CD4-positive, alpha-beta T cell treated with Interleukin-4 for 4 hours (primary cell): ENCODE measurements at regions not wholly inside any gene's neighbourhood (a gene's known extent, or its start where the extent isn't known, plus 50 kb on each side); places are given as distances from the start of the nearest gene placed in this dataset.
"Not testable (repeated sequence)": the region's sequence is repeated elsewhere in the genome, so short reads cannot be mapped to it uniquely, and the experiment has no call there.

Experiments used
- DNase-seq: peaks from one replicate; pipeline ENCODE4 v3.0.0-alpha.2; 2020

GRCh38 chr2:60355849-60356261, 197.6 kb downstream of the BCL11A start:
- DNase-seq, result no peak

DNA sequence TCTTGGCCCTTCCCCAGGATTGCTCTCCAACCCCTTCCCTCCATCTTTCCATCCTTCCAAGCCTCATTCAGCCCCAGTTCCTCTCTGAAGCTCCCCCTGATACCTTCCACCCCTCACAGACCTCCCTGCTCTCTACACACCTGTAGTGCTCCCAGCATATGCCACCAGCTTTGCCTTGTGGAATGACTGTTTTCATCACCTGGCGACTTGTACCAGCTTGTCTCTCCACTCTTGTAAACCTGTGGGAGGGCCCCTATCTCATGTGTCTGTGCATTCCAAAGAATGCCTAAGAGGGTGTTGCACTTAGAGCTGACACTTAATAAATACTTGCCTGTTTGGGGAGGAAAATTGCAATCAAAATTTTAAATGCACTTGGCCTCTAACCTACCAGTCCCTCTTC, 198.7 kb downstream of the BCL11A start:
- DNase-seq, result no peak

DNA sequence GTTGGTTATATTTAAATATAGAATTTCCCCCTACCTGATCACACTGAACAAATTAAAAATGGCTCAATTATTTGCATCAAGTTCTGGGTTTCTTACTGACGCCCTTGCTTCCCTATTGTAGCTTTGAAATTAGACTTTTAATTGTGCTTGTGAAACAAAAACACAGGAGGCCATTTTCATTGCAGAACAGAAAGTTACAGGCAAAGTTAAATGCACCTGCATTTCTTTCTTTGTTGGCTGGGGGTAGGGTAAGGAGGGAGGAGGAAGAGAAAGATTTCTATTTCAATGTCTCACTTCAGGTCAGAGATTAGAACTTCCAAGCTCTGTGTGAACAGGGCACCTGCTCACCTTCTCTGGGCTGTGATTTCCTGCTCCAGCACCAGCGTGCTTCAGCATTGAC, 199.6 kb downstream of the BCL11A start:
- DNase-seq, result no peak

- DNase-seq, result no peak
Measured at GRCh38 chr2:60353406-60353800, 200.1 kb downstream of the BCL11A start.

DNA sequence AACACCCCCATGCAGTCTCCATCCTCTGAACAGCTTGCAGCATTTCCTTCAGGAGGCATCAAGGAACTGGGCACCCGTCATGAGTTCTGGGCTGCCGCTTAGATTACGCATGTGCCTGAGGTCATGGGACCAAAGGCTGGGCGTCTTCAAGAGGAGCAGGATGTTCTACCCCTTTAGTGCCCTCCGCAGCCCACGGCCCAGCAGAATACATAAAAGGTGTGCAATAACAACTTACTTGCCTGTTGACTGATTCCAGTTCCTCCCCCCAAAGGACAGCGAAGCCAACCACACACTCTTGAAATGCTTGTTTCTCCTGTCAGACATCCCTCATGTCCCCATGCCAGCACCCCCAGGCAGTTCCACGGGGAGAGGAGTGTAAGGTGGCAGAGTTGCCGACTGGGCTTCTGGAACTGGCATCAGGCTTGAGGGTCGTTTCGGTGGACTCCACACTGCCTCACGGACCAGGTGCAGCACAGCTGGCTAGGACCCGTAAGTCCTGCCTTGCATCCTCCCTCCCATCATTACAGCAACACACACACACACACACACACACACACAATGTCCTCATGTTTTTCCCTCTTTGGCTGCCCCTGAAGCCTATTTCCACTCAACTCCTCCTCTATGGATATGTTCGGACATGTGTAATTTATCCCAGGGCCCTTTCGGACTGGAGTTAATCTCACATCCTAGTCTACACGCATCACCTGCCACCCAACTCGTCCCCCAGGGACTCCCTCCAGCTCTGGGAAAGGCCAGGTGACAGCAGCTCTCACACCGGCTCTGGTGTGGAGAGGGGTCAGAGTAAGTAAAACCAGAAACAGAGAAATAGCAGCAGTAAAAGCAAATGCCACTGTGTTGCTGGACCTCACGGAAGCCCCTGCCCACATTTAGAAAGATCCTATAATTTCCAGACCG, 200.7 kb downstream of the BCL11A start:
- DNase-seq, result no peak

- no peak for DNase-seq
Measured at GRCh38 chr2:60351802-60352201, 201.7 kb downstream of the BCL11A start.

- DNase-seq, result no peak
Measured at GRCh38 chr2:60351321-60351720, 202.1 kb downstream of the BCL11A start.

DNA sequence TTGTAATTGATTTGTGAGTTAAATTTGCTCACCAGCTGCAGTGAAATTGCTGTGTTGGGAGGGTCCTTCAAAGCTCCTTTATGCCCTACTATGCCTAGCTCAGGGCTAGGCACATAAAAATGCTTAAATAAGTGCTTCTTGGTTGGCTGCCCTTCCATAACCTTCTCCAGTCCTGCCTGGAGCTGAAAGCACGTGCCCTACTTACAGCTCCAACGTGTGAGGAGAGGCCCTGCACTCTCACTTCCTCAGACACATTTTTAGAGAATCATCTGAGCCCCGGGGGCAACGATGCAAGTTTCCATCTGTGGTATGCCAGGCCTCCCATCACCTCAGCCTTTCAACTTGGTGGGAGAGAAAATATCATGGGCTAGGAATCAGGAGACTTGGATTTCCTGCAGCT, 202.7 kb downstream of the BCL11A start:
- no peak for DNase-seq

DNA sequence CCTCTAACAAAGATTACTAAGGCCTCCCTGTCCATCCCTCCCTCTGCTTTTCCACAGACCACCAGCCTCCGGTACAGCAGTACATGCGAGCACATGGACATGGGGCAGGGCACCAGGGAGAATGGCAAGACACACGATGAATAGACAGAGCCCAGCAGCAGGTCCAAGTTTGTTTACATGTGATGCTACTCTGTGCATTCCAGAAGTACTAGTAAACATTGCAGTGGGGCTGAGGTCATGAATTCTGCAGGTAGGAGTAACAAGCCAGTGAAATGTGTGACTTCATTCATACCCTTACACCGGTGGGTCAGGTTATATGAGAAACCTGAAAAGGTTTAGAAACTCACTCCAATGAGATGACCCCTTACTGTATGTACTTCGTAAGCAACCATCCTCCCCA, 205.7 kb downstream of the BCL11A start:
- no peak for DNase-seq

GRCh38 chr2:60342491-60342890, 211.0 kb downstream of the BCL11A start:
- not testable (repeated sequence) for DNase-seq

DNA sequence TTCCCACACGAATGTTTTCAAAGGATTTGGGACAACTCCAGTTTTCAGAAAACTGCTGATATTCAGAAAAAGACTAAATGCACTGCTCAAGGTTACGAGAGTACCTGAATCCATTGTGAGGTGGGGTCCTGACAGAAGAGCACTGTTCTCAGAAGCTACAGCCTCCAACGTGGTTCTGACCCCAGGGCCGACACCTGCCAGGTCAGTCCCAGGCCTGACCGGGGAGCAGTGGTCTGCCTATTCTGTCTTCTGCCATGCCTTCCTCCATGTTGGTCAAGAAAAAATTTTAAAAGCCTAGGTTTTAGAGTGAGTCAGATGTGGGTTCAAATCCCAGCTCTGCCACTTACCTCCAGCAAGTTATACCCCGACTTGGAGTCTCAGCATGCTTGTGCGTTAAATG, 212.3 kb downstream of the BCL11A start:
- DNase-seq, result no peak

DNA sequence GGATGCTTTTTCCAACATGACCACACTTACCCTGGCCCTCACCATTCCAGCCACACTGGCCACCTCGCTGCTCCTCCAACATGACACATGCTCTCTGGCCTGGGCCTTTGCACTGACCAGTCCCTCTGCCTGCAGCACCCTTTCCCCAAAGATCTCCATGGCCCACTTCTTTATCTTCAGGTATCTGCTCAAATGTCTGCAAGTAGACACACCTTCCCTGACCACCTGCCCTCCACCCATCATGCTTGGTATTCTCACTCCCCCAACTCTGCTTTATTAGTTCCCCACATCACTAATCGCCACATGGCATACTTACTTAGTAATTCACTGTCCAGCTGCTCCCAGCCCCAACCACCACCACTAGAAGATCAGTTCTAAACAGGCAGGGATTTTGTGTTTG, 214.2 kb downstream of the BCL11A start:
- DNase-seq, result no peak

GRCh38 chr2:60337142-60337497, 216.3 kb downstream of the BCL11A start:
- peak; percentile 7 for DNase-seq

- no peak for DNase-seq
Measured at GRCh38 chr2:60336442-60337141, 216.9 kb downstream of the BCL11A start.

- no peak for DNase-seq
Measured at GRCh38 chr2:60335533-60336237, 217.8 kb downstream of the BCL11A start.

DNA sequence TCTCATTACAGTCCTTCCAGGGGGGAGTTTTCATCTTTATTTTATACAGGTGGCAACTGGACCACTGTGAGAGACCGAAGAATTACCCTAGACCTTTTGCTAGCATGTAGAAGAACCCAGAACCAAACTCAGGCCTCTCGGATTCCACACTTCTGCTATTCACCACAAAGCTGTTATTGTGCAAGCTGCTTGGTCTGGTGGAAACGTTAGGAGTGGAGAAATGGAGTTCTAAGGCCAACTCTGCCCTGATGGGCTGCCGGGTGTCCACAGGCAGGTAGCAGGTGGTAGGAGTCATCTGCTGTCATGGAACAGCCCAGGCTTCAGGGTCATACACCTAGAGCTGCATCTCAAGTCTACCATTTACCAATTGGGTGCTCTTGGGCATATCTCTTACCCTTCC, 218.8 kb downstream of the BCL11A start:
- DNase-seq, result no peak

DNA sequence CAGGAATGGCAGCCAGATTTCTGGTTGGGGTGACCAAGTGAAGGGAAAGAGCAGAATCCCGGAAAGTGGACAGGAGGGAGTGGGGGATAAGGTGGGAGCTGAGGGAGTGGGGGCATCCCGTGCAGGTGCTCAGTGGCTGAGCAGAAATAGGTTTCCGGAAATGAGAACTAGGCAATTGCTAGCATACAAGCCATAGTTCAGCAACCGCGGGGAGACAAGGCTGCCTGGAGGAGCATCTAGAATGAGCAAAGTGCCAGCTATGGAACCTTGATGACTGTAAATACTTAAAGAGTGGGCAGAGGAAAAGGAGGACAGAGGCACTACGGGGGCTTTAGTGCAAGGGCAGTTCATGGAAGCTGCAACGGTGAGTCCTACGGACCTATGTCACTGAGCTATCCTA, 220.2 kb downstream of the BCL11A start:
- DNase-seq, result no peak

DNA sequence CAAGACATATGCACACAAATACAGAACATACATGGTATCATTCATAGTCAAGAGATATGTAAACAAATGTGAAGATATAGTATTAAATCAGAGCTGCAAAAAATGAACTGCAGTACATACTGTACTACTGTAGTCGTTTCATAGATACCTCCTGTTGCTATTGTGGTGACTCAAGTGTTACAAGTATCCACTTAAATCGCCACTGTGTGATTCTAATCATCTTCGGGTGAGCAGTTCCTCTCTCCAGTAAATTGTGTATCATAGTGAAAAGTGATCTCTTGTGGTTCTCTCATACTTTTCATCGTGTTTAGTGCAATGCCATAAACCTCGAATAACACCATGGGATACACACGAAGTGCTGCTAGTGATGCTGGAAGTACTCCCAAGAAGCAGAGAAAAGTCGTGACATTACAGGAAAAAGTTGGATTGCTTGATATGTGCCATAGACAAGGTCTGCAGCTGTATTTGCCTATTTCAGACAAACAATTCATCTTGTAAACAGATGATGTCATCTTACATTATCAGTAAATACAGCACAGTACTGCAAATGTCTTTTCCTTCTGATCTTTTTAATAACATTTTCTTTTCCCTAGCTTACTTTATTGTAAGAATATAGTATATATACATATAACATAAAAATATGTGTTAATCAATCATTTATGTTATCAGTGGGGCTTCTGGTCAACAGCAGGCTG, 222.2 kb downstream of the BCL11A start:
- no peak for DNase-seq

DNA sequence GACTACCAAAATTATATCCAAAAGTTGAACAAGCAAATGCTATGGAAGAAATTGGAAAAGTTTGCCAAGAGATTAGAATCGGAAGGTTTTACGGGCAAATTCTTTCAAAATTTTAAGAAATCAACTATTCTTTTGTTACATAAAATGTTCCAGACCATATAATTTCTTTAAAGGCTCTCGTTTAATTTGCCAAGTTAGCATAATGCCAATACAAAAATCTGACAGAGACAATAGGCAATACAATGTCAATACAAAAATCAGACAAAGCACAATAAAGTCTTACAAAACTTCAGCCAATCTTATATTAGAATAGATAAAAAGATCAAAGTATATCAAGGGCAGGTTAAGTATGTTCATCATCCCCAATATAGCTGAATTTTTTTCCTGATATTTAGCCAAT, 224.2 kb downstream of the BCL11A start:
- no peak for DNase-seq

DNA sequence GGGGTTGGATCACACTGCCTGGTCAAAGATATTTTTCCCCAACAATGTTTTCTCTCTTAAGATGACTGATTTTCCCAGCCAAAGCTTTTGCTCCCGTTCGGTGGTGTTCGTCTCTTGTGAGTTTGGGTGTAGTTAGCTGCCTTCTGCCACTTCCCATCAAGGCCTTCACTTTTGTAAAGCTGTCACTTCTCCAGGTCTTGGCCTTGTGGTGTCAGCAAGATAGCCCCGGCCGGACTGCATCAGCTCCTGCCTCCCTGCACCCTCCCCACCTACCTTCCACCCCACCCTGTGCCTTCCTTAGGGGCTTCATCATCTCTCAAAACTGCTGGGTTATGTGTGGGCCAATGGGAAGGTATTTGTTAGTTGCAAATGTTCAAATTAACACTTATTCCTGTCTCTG, 228.9 kb downstream of the BCL11A start:
- DNase-seq, result no peak

DNA sequence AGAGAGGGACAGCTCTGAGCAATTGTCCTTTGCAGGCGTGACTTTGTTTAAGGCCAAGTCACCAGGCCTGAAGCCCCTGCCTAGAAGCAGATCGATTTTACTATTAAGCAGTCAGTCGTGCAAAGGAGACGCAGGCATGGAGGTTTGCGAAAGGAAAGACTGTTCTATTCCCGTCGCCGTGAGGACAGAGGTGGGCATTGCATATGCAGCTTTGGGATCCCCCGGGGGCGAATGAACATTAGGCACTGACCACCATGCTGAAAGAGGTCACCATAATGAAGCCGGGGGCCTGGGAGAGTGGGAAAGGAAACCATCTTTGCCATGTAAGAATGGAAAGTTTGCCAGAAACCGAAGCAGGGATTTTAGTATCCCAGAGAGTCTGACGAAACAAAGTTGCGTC, 231.6 kb downstream of the BCL11A start:
- no peak for DNase-seq

- no peak for DNase-seq
Measured at GRCh38 chr2:60320724-60321123, 232.7 kb downstream of the BCL11A start.

DNA sequence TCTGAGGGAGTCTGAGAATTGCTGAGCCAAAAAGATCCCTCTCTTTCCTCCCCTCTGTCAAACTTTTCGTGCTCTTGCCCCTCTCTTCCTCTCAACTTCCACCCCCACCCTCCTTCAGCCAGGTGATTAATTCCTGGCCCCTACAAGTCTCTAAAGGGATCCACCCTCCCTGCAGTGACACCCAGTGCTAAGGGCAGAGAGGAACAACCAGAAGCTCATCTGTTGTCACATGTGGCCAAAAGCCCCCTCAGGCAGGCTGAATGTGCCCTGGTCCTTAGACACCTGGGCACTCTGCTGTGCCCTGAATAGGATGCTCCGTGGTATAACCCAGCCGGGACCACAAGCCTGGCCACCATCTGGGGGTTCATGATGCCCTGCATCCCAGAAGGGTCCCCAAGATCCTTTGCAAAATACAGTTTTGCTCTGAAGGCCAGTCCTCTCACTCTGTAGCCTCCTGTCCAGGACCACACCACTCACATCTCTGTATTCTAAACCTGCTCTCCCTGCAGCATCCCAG, 234.4 kb downstream of the BCL11A start:
- DNase-seq, result no peak
